ENCODE measurements at regions not wholly inside any gene's neighbourhood (a gene's known extent, or its start where the extent isn't known, plus 50 kb on each side); places are given as distances from the start of the nearest gene placed in this dataset.
"Not testable (repeated sequence)": the region's sequence is repeated elsewhere in the genome, so short reads cannot be mapped to it uniquely, and the experiment has no call there.

DNA sequence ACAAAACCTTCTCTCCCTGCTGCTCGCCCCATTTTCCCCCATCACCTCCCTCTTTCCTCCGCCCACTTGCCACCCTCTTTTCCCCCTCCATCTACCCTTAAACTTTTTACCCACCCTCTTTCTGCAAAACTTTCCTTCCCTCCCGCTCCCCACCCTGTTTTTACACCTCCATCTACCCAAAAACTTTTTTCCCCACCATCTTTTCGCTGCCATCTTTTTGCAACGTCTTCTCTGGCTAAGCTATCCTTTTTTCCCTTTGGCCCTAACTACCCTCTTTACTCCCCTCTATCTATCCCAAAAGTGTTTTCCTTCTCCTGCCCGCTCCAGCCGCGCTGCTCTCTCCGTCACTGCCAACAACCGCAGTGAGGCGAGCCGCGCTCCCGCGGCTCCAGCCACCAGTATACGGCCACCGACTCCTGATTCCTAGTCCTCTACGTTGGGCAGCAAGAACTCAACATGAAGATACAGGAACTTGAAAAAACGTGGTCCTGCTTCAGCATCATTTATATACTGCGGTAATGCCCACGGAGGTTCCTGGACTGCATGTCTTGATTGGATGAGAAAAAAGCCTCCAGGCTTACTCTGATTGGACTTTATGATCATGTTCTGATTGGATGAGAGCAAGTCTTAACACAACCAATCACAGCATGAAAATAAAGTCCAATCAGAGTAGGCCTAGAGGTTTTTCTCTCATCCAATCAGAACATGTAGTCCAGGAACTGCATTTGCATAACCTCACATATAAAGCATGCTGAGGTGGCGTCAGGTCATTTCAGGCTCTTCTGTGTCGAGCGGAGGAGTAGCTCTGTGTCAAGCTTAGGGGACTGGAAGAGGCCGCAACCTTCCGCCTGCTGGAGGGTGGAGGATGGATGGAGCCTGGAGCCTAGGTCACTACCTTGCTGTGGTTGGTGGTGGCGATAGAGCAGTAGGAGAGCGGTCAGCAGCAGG lies 79.9 kb upstream of the KCNJ18 start:
- not testable (repeated sequence) for H3K4me1 ChIP-seq (ENCODE audit: control insufficient read depth, insufficient read depth, low read length, poor library complexity, severe bottlenecking); H3K27ac ChIP-seq (ENCODE audit: insufficient read depth, low read length, poor library complexity, severe bottlenecking); H3K27me3 ChIP-seq (replicated peaks; ENCODE audit: control insufficient read depth, insufficient read depth, low read length, poor library complexity, severe bottlenecking); H3K36me3 ChIP-seq (ENCODE audit: control insufficient read depth, insufficient read depth, low read length); H3K4me3 ChIP-seq (ENCODE audit: insufficient read depth, low read depth, low read length, poor library complexity, severe bottlenecking); H3K9me3 ChIP-seq (ENCODE audit: control insufficient read depth, low read length); DNase-seq

DNA sequence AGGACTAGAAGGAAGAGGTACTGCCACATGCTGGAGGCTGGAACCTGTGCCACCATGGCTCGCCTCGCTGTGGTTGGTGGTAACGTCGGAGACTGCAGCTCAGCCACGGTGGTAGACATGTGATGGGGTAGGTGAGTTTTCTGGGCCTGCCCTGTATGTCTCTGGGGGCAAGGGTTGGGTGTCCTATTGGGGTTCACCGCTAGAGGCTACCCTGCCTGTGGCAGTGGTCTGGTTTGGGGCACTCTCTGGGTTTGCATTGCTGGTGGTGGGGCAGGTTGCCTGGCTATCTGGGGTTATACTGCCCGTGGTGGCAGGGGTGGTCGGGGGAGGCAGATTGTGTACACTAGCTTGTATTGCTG lies 79.3 kb upstream of the KCNJ18 start:
- no peaks in the 10 kb centered on the region for H3K4me1 ChIP-seq (ENCODE audit: control insufficient read depth, insufficient read depth, low read length, poor library complexity, severe bottlenecking)
- no peaks in the 10 kb centered on the region for H3K9me3 ChIP-seq (ENCODE audit: control insufficient read depth, low read length)
- no peaks in the 10 kb centered on the region for H3K27me3 ChIP-seq (replicated peaks; ENCODE audit: control insufficient read depth, insufficient read depth, low read length, poor library complexity, severe bottlenecking)
- H3K27ac ChIP-seq (ENCODE audit: insufficient read depth, low read length, poor library complexity, severe bottlenecking): no peak overlapping the region
- no peak for DNase-seq
- H3K4me3 ChIP-seq (ENCODE audit: insufficient read depth, low read depth, low read length, poor library complexity, severe bottlenecking): no peak overlapping the region
- no peaks in the 10 kb centered on the region for H3K36me3 ChIP-seq (ENCODE audit: control insufficient read depth, insufficient read depth, low read length)

DNA sequence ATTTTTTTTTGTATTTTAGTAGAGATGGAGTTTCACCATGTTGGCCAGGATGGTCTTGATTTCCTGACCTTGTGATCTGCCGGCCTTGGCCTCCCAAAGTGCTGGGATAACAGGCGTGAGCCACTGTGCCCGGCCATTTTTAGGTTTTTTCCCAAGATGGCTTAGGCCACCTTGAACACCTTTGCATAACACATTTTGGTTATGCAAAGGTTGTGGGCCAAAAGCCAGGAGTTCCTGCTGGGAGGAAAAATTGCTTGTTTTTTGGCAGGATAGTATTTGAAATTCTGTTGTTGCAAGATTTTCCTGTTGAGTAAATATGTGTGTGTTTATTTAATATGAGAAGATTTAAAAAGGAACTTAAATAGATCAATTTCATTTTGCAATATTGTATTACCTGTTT lies 65.3 kb upstream of the KCNJ18 start:
- H3K36me3 ChIP-seq (ENCODE audit: control insufficient read depth, insufficient read depth, low read length); H3K27ac ChIP-seq (ENCODE audit: insufficient read depth, low read length, poor library complexity, severe bottlenecking); H3K9me3 ChIP-seq (ENCODE audit: control insufficient read depth, low read length); H3K27me3 ChIP-seq (replicated peaks; ENCODE audit: control insufficient read depth, insufficient read depth, low read length, poor library complexity, severe bottlenecking); H3K4me1 ChIP-seq (ENCODE audit: control insufficient read depth, insufficient read depth, low read length, poor library complexity, severe bottlenecking); DNase-seq; H3K4me3 ChIP-seq (ENCODE audit: insufficient read depth, low read depth, low read length, poor library complexity, severe bottlenecking): not testable (repeated sequence)

All from effector memory CD4-positive, alpha-beta T cell (primary cell).